ENCODE measurements at regions not wholly inside any gene's neighbourhood (a gene's known extent, or its start where the extent isn't known, plus 50 kb on each side); places are given as distances from the start of the nearest gene placed in this dataset.

DNA sequence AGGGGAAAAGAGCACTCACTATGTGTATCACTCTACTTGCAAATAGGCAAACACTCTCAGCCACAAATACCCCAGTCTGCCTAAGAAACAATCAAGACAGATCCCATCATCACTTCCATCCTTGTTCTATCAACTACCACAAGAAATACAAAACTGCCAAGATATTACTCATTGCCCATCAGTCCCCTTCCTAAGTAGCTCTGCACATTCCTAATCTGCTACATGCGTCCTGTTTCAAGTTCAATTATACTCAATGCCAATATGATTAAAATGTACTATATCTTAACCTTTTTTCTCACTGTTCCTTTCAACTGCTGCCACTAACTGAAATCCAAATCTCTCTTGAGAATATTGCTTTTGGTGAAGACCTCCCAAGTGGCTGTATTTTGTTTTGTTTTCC lies 1688.4 kb downstream of the PLA2G4A start:
- TF ChIP-seq, protein P1, sequence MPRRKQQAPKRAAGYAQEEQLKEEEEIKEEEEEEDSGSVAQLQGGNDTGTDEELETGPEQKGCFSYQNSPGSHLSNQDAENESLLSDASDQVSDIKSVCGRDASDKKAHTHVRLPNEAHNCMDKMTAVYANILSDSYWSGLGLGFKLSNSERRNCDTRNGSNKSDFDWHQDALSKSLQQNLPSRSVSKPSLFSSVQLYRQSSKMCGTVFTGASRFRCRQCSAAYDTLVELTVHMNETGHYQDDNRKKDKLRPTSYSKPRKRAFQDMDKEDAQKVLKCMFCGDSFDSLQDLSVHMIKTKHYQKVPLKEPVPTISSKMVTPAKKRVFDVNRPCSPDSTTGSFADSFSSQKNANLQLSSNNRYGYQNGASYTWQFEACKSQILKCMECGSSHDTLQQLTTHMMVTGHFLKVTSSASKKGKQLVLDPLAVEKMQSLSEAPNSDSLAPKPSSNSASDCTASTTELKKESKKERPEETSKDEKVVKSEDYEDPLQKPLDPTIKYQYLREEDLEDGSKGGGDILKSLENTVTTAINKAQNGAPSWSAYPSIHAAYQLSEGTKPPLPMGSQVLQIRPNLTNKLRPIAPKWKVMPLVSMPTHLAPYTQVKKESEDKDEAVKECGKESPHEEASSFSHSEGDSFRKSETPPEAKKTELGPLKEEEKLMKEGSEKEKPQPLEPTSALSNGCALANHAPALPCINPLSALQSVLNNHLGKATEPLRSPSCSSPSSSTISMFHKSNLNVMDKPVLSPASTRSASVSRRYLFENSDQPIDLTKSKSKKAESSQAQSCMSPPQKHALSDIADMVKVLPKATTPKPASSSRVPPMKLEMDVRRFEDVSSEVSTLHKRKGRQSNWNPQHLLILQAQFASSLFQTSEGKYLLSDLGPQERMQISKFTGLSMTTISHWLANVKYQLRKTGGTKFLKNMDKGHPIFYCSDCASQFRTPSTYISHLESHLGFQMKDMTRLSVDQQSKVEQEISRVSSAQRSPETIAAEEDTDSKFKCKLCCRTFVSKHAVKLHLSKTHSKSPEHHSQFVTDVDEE (CRISPR knock-in tag; IDR thresholded peaks at IDR 0.05): no peak
- TF ChIP-seq, protein P2, sequence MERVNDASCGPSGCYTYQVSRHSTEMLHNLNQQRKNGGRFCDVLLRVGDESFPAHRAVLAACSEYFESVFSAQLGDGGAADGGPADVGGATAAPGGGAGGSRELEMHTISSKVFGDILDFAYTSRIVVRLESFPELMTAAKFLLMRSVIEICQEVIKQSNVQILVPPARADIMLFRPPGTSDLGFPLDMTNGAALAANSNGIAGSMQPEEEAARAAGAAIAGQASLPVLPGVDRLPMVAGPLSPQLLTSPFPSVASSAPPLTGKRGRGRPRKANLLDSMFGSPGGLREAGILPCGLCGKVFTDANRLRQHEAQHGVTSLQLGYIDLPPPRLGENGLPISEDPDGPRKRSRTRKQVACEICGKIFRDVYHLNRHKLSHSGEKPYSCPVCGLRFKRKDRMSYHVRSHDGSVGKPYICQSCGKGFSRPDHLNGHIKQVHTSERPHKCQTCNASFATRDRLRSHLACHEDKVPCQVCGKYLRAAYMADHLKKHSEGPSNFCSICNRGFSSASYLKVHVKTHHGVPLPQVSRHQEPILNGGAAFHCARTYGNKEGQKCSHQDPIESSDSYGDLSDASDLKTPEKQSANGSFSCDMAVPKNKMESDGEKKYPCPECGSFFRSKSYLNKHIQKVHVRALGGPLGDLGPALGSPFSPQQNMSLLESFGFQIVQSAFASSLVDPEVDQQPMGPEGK (CRISPR knock-in tag; IDR thresholded peaks at IDR 0.05; ENCODE audit: borderline replicate concordance): no peak
- TF ChIP-seq, protein P3, sequence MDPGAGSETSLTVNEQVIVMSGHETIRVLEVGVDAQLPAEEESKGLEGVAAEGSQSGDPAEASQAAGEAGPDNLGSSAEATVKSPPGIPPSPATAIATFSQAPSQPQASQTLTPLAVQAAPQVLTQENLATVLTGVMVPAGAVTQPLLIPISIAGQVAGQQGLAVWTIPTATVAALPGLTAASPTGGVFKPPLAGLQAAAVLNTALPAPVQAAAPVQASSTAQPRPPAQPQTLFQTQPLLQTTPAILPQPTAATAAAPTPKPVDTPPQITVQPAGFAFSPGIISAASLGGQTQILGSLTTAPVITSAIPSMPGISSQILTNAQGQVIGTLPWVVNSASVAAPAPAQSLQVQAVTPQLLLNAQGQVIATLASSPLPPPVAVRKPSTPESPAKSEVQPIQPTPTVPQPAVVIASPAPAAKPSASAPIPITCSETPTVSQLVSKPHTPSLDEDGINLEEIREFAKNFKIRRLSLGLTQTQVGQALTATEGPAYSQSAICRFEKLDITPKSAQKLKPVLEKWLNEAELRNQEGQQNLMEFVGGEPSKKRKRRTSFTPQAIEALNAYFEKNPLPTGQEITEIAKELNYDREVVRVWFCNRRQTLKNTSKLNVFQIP (CRISPR knock-in tag; IDR thresholded peaks at IDR 0.05; ENCODE audit: borderline replicate concordance, low read depth): no peak
- TF ChIP-seq ARNTL (CRISPR knock-in tag; IDR thresholded peaks at IDR 0.05; ENCODE audit: borderline replicate concordance, low read depth) (no peak), CSDC2 (CRISPR knock-in tag; IDR thresholded peaks at IDR 0.05) (no peak), RARB (CRISPR knock-in tag; IDR thresholded peaks at IDR 0.05) (no peak)

Data from SK-N-SH treated with all-trans-retinoic acid at 6 μM for 48 hours (cell line).